Naive thymus-derived CD8-positive, alpha-beta T cell (primary cell): ENCODE measurements at regions not wholly inside any gene's neighbourhood (a gene's known extent, or its start where the extent isn't known, plus 50 kb on each side); places are given as distances from the start of the nearest gene placed in this dataset.

Experiments used
- ATAC-seq, 2 donors: fragments of 150-1000 bp; cut with Tn5 transposase in 1 of 2; sonication (Bioruptor Pico), chemical (Tn5 transposase) in 1 of 2; 1 replicate in 1 of 2; 2 replicates in 1 of 2; pipeline ENCODE4 v1.10.0; 2021; ENCODE audit warnings: mild to moderate bottlenecking in 2 of 2, moderate library complexity in 2 of 2
- POLR2A ChIA-PET: fragments of 350-600 bp; sonication (Branson Sonifier 250); formaldehyde crosslinking; loops from one replicate; lab custom pipeline; 2021; ENCODE audit warnings: antibody characterized with exemption; lab: Charles Lee
- DNase-seq, 10 donors: peaks; one replicate each; pipeline versions ENCODE4 v3.0.0 to v3.0.0-alpha.2; 2020 to 2022
- H3K27ac Mint-ChIP-seq, 10 donors: one replicate each; pipeline ENCODE4 v1.8.0; 2020 to 2022; ENCODE audit warnings: mild to moderate bottlenecking in 10 of 10, mixed read lengths in 10 of 10, moderate library complexity in 4 of 10, inconsistent platforms in 1 of 10
- H3K27me3 Mint-ChIP-seq, 5 donors: one replicate each; pipeline ENCODE4 v1.8.0; 2021 to 2022; ENCODE audit warnings: mixed read lengths in 5 of 5
- H3K36me3 Mint-ChIP-seq, 3 donors: one replicate each; pipeline ENCODE4 v1.8.0; 2020 to 2022; ENCODE audit warnings: mixed read lengths in 3 of 3, mild to moderate bottlenecking in 2 of 3, inconsistent platforms in 1 of 3
- H3K4me1 Mint-ChIP-seq, 4 donors: one replicate each; pipeline ENCODE4 v1.8.0; 2021 to 2022; ENCODE audit warnings: mixed read lengths in 4 of 4
- H3K4me3 Mint-ChIP-seq, 10 donors: one replicate each; pipeline ENCODE4 v1.8.0; 2020 to 2022; ENCODE audit warnings: mild to moderate bottlenecking in 10 of 10, mixed read lengths in 10 of 10, moderate library complexity in 6 of 10, inconsistent platforms in 1 of 10
- H3K9me3 Mint-ChIP-seq, 9 donors: one replicate each; pipeline ENCODE4 v1.8.0; 2020 to 2022; ENCODE audit warnings: mixed read lengths in 9 of 9, mild to moderate bottlenecking in 3 of 9, inconsistent platforms in 1 of 9, moderate library complexity in 1 of 9

DNA sequence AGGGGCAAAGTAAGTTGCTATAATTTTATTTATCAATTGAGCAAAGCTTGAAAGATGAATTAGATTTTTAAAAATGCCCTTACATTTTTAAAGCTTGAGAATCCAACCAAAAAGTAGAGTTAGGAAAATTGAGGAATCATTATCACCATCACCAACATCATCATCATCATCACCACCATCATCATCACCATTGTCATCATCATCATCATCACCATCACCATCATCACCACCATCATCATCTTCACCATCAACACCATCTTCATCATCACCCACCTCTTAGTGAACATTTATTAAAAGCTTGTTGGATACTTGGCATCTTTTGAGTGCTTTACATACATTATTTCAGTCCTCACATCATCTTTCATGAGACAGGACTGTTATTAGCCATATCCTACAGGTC lies 504.4 kb upstream of the TNP1 start:
- H3K36me3 Mint-ChIP-seq: no peaks in the 10 kb centered on the region
- no peaks in the 10 kb centered on the region for H3K27me3 Mint-ChIP-seq
- no peak for ATAC-seq
- no peak for DNase-seq
- no peak overlapping the region for H3K27ac Mint-ChIP-seq
- H3K4me1 Mint-ChIP-seq: peaks cover 0 to 4% (median 0%) of the 10 kb centered on the region in 4 donors
- peak overlapping the region in 1 of 10 donors; percentile 39 for H3K4me3 Mint-ChIP-seq
- H3K9me3 Mint-ChIP-seq: no peaks in the 10 kb centered on the region
- POLR2A ChIA-PET: no interaction called here

- H3K27ac Mint-ChIP-seq: no peak overlapping the region
- DNase-seq (no peak), ATAC-seq (no peak)
- peaks cover 0 to 2% (median 0%) of the 10 kb centered on the region in 3 donors for H3K36me3 Mint-ChIP-seq
- H3K27me3 Mint-ChIP-seq: peaks cover 0 to under 1% (median 0%) of the 10 kb centered on the region in 5 donors
- POLR2A ChIA-PET: no interaction called here
- no peak overlapping the region for H3K4me3 Mint-ChIP-seq
- H3K9me3 Mint-ChIP-seq: no peaks in the 10 kb centered on the region
- peaks cover 0 to 4% (median 0%) of the 10 kb centered on the region in 4 donors for H3K4me1 Mint-ChIP-seq
These were observed 503.6 kb upstream of the TNP1 start for GRCh38 chr2:217363470-217363869.

DNA sequence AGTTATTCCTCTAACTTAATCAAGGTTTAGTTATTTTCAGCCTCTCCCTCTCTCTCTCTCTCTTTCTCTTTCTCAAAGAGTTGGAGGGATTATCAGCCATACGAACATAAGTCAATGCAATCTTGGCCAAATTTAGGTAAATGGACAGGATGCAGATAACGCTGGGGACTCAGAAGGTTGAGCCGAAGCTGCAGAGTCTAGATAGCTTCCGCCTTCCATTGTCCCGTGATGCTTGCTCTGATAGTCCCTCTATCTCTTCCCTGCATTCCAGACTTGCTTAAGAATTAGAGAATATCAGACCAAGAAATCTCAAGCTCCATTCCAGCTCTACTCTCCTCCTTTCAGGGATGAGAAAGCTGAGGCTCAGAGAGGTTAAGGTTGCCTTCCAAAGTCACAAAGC lies 502.8 kb upstream of the TNP1 start:
- H3K36me3 Mint-ChIP-seq: peaks cover 0 to 2% (median 2%) of the 10 kb centered on the region in 3 donors
- H3K4me1 Mint-ChIP-seq: peaks cover 0 to 4% (median 0%) of the 10 kb centered on the region in 4 donors
- ATAC-seq: no peak
- POLR2A ChIA-PET: no interaction called here
- H3K9me3 Mint-ChIP-seq: no peaks in the 10 kb centered on the region
- no peak overlapping the region for H3K4me3 Mint-ChIP-seq
- no peak for DNase-seq
- no peak overlapping the region for H3K27ac Mint-ChIP-seq
- H3K27me3 Mint-ChIP-seq: peaks cover 0 to 3% (median 0%) of the 10 kb centered on the region in 5 donors

DNA sequence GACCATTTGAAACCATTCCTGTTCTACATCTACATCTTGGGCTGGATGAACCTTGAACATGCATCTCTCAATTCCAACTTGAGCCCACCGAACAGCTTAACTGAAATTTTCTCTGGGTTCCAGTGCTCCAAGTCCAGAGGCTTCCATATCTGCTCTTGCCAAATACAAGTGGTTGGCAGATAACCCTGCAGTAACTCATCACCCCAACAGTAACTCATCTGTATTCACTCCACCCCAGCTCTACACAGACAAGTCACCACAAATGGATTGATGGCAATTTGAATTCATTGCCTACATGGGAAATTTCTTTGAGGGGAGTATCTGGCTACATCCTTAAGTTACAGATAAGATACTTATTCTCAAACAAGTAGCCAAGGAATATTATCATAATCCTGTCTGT lies 502.4 kb upstream of the TNP1 start:
- no peak for DNase-seq
- Mint-ChIP-seq H3K27me3 (peaks cover 0 to 3% (median 0%) of the 10 kb centered on the region in 5 donors), H3K4me3 (no peak overlapping the region), H3K36me3 (peaks cover 0 to 5% (median 2%) of the 10 kb centered on the region in 3 donors), H3K27ac (no peak overlapping the region), H3K9me3 (no peaks in the 10 kb centered on the region), H3K4me1 (peaks cover 0 to 4% (median 0%) of the 10 kb centered on the region in 4 donors)
- ATAC-seq: no peak
- POLR2A ChIA-PET: no interaction called here

DNA sequence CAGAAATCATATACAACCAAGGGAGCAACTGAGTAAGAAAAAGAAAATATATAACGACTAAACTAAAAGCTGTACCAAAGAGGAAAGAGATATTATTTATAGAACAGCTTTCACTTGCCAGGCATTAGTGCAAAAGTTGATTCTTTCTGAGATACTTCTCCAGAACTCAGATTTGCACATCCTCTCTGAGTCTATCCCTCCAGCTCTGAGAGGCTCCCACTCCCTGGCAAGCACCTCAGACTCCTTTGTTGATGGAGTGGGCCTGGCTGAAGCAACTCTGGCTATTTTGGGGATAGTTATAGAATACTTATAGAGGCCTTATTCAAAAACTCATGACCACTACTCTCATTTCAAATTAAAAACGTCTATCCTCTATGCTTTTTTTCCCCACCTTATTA lies 501.6 kb upstream of the TNP1 start:
- DNase-seq (no peak), ATAC-seq (no peak)
- POLR2A ChIA-PET: no interaction called here
- H3K4me1 Mint-ChIP-seq: peaks cover 0 to 4% (median 0%) of the 10 kb centered on the region in 4 donors
- H3K27me3 Mint-ChIP-seq: peaks cover 0 to 3% (median 0%) of the 10 kb centered on the region in 5 donors
- no peak overlapping the region for H3K4me3 Mint-ChIP-seq
- peaks cover 0 to 5% (median 2%) of the 10 kb centered on the region in 3 donors for H3K36me3 Mint-ChIP-seq
- no peak overlapping the region for H3K27ac Mint-ChIP-seq
- H3K9me3 Mint-ChIP-seq: no peaks in the 10 kb centered on the region

DNA sequence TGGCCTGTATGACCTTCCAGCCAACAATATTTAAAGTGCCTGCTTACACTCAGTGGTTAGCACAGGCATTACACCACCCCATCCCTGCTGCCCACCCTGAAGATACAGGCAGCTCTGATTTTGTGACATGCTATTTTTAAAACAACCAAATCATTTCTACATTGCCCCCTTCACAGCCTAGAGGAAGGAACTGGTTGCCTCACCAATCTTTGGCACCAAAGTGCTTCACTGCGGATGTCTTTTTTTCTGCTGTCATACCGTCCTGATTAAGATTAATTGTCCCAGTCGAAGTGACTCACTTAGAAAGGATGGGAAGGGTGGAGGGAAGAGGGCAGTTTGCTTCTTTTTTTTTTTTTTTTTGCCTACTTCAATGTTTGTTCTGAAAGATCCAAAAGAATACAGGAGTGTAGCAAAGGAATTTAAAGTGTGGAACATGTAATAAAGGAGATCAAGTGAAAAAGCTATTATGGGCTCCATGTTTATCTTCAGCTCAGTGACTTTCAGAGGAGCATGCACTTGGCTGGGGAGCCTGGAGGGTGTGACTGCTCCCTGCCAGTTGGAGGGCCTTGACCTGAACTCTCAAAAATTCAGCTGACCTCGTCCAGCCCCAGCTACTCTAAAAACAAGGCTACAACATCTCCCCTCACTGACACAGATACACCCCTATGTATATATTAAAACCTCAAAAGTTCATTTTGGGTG lies 501.1 kb upstream of the TNP1 start:
- Mint-ChIP-seq H3K4me3 (no peak overlapping the region), H3K36me3 (peaks cover 0 to 5% (median 2%) of the 10 kb centered on the region in 3 donors), H3K9me3 (no peaks in the 10 kb centered on the region), H3K27ac (no peak overlapping the region), H3K4me1 (peaks cover 0 to 4% (median 0%) of the 10 kb centered on the region in 4 donors), H3K27me3 (peaks cover 0 to 4% (median 0%) of the 10 kb centered on the region in 5 donors)
- POLR2A ChIA-PET: no interaction called here
- no peak for DNase-seq
- no peak for ATAC-seq

DNA sequence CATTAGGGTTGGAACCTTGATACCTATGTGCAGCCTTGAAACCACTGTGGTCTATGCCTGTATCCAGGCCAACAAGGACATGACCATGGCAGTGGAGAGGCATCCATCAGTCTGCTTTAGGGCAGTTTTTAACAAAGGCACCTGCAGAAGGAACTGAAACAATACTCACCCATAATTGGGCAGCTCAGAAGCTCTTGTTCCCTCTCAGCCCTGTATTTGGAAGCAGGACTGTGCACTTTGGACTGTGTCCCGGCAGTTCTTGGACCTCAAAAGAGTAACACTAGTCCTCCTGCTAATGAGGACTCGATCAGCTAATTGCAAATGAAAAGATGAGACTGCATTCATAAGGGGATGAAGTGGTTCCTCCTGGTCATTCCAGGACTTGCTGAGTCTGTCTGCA lies 500.2 kb upstream of the TNP1 start:
- DNase-seq: no peak
- Mint-ChIP-seq H3K36me3 (peaks cover 0 to 5% (median 2%) of the 10 kb centered on the region in 3 donors), H3K4me1 (peaks cover 0 to 4% (median 0%) of the 10 kb centered on the region in 4 donors), H3K4me3 (no peak overlapping the region), H3K9me3 (no peaks in the 10 kb centered on the region), H3K27me3 (peaks cover 0 to 5% (median 0%) of the 10 kb centered on the region in 5 donors), H3K27ac (no peak overlapping the region)
- ATAC-seq: no peak
- POLR2A ChIA-PET: no interaction called here

GRCh38 chr2:217357886-217358620 lies 498.2 kb upstream of the TNP1 start:
- Mint-ChIP-seq H3K4me3 (no peak overlapping the region), H3K4me1 (peaks cover 0 to 2% (median 0%) of the 10 kb centered on the region in 4 donors), H3K9me3 (peaks cover 0 to 3% (median 0%) of the 10 kb centered on the region in 9 donors), H3K36me3 (peaks cover 2 to 5% (median 5%) of the 10 kb centered on the region in 3 donors), H3K27ac (no peak overlapping the region), H3K27me3 (peaks cover 0 to 6% (median 0%) of the 10 kb centered on the region in 5 donors)
- ATAC-seq (no peak), DNase-seq (no peak)
- POLR2A ChIA-PET: no interaction called here

- no peak for ATAC-seq
- Mint-ChIP-seq H3K9me3 (peaks cover 0 to 3% (median 0%) of the 10 kb centered on the region in 9 donors), H3K27me3 (peaks cover 0 to 6% (median 0%) of the 10 kb centered on the region in 5 donors), H3K4me3 (no peak overlapping the region), H3K36me3 (peaks cover 2 to 5% (median 5%) of the 10 kb centered on the region in 3 donors), H3K27ac (no peak overlapping the region), H3K4me1 (peaks cover 0 to 2% (median 0%) of the 10 kb centered on the region in 4 donors)
- no peak for DNase-seq
- POLR2A ChIA-PET: no interaction called here
These were observed 496.9 kb upstream of the TNP1 start for GRCh38 chr2:217356781-217357180.

GRCh38 chr2:217356142-217356541 lies 496.3 kb upstream of the TNP1 start:
- POLR2A ChIA-PET: no interaction called here
- H3K4me1 Mint-ChIP-seq: peaks cover 0 to 2% (median 0%) of the 10 kb centered on the region in 4 donors

DNA sequence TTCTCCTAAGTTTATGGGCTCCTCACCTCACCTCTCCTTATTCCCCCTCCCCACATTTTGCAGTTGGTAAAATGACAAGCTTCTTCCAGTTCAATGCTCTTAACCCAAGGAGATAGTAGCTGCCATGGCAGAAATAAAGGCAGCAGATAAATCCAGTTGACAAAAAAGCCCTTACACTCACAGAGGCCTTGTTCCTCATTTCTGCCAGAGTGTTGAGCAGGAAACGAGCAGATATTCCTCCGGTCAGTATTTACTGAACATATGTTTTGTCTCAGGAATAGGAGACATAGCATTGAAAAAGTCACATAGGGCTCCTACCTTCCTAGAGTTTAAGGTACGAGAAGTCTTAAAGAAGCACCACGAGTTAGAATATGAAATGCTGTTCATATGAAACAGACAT lies 493.7 kb upstream of the TNP1 start:
- DNase-seq (no peak), ATAC-seq (no peak)
- POLR2A ChIA-PET: no interaction called here
- peaks cover 0 to 2% (median 0%) of the 10 kb centered on the region in 4 donors for H3K4me1 Mint-ChIP-seq
- peaks cover 0 to 6% (median 0%) of the 10 kb centered on the region in 5 donors for H3K27me3 Mint-ChIP-seq
- H3K36me3 Mint-ChIP-seq: peaks cover 2 to 24% (median 12%) of the 10 kb centered on the region in 3 donors
- H3K4me3 Mint-ChIP-seq: no peak overlapping the region
- H3K9me3 Mint-ChIP-seq: peaks cover 0 to 21% (median 11%) of the 10 kb centered on the region in 9 donors
- H3K27ac Mint-ChIP-seq: no peak overlapping the region

More at GRCh38 chr2:217356142-217356541, 496.3 kb upstream of the TNP1 start:
- DNase-seq (no peak), ATAC-seq (no peak)
- H3K27ac Mint-ChIP-seq: no peak overlapping the region
- H3K9me3 Mint-ChIP-seq: peaks cover 0 to 3% (median 0%) of the 10 kb centered on the region in 9 donors
- H3K27me3 Mint-ChIP-seq: peaks cover 0 to 6% (median 0%) of the 10 kb centered on the region in 5 donors
- H3K4me3 Mint-ChIP-seq: no peak overlapping the region
- peaks cover 2 to 5% (median 5%) of the 10 kb centered on the region in 3 donors for H3K36me3 Mint-ChIP-seq

DNA sequence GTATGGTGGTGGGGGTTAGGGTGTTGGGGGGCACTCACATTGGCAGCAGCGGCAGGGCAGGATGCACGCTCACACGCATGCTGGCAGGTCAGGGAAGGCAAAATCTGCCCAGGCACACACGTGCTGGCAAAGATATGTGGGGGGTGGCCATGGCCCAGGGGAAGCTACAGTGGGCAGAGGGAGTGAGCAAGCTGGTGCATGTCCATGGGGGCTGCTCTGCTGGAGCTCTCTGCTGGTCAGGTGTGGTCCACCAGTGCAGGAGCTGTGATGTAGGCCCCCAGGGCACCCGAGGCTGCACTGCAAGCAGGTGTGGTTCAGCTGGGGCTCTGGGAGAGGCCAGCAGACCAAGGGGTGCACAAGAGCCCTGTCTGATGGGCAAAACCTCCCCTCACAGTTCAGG lies 491.5 kb upstream of the TNP1 start:
- peaks cover 0 to 2% (median 0%) of the 10 kb centered on the region in 4 donors for H3K4me1 Mint-ChIP-seq
- H3K27ac Mint-ChIP-seq: no peak overlapping the region
- peaks cover 0 to 31% (median 7%) of the 10 kb centered on the region in 3 donors for H3K36me3 Mint-ChIP-seq
- no peak overlapping the region for H3K4me3 Mint-ChIP-seq
- POLR2A ChIA-PET: no interaction called here
- ATAC-seq: no peak
- H3K9me3 Mint-ChIP-seq: peaks cover 0 to 37% (median 13%) of the 10 kb centered on the region in 9 donors
- H3K27me3 Mint-ChIP-seq: peaks cover 0 to 3% (median 0%) of the 10 kb centered on the region in 5 donors
- DNase-seq: no peak

DNA sequence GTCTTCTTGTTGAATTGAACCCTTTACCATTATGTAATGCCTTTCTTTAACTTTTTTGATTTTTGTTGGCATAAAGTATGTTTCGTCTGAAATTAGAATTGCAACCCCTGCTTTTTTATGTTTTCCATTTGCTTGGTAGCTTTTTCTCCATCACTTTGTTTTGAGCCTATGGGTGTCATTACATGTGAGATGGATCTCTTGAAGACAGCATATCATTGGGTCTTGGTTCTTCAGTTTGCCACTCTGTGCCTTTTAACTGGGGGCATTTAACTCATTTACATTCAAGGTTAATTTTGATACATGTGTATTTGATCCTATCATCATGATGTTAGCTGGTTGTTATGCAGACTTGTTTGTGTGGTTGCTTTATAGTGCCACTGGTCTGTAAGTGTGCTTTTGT lies 489.4 kb upstream of the TNP1 start:
- Mint-ChIP-seq H3K27ac (no peak overlapping the region), H3K27me3 (no peaks in the 10 kb centered on the region), H3K4me1 (no peaks in the 10 kb centered on the region), H3K4me3 (no peak overlapping the region), H3K36me3 (peaks cover 0 to 31% (median 7%) of the 10 kb centered on the region in 3 donors), H3K9me3 (peaks cover 0 to 37% (median 13%) of the 10 kb centered on the region in 9 donors)
- POLR2A ChIA-PET: no interaction called here
- DNase-seq: no peak
- ATAC-seq: no peak
